K562 (cell line): ENCODE measurements at regions not wholly inside any gene's neighbourhood (a gene's known extent, or its start where the extent isn't known, plus 50 kb on each side); places are given as distances from the start of the nearest gene placed in this dataset.
A peak's percentile ranks its signal among the peaks of the same experiment; 100 is the strongest.

Experiments used
- ATAC-seq: fragments of 200-7000 bp; cut with Tn5 transposase; 3 replicates; pipeline ENCODE4 v1.9.1; 2020; ENCODE audit warnings: moderate library complexity
- BruUV-seq: library from RNA; stranded (reverse); fragments of 400-500 nt; replicated peaks from 2 replicates; lab custom pipeline; 2021; lab: Mats Ljungman, UMichigan
- CTCF ChIA-PET: fragments of 300-600 bp; formaldehyde crosslinking; extraction: SDS; loops from one replicate; lab custom pipeline; 2021; ENCODE audit warnings: low intra/inter-chr PET ratio; lab: Yijun Ruan, JAX
- POLR2A ChIA-PET: fragments of 300-600, 350-650 bp; sonication (Branson Sonifier 250); formaldehyde crosslinking; extraction: SDS; loops from one replicate; lab custom pipeline; 2021; ENCODE audit warnings: antibody characterized with exemption, inconsistent platforms; lab: Yijun Ruan, JAX
- DNase-seq, 4 experiments: peaks; one replicate each; pipeline versions ENCODE4 v3.0.0 to v3.0.0-alpha.2; 2011 to 2018; ENCODE audit warnings: low spot score in 3 of 4, mixed read lengths in 3 of 4; ENCODE audit errors: extremely low read depth in 1 of 4
- FAIRE-seq: peaks from 2 replicates; lab custom pipeline; 2011; peaks lifted over from hg19 to GRCh38; lab: Jason Lieb, UNC
- H2AFZ ChIP-seq: 2 replicates; pipeline ENCODE4 v1.6.0; 2011; ENCODE audit warnings: low read depth, low read length, control low read depth, inconsistent platforms
- H3K27ac ChIP-seq: fragments of 200-600 bp; 3 replicates; pipeline ENCODE4 v1.8.0; 2011; ENCODE audit warnings: low read depth, mild to moderate bottlenecking, control low read depth, inconsistent platforms, low read length, moderate library complexity, mixed read lengths; ENCODE audit errors: extremely low read depth
- H3K27me3 ChIP-seq, 2 experiments: fragments of 300-600 bp in 1 of 2; 2 replicates in 1 of 2; 3 replicates in 1 of 2; pipeline versions ENCODE4 v1.6.0 to v1.8.0; 2011; ENCODE audit warnings: inconsistent platforms in 2 of 2, low read length in 2 of 2, mild to moderate bottlenecking in 1 of 2, mixed read lengths in 1 of 2, moderate library complexity in 1 of 2; ENCODE audit not compliant: control insufficient read depth in 2 of 2, insufficient read depth in 2 of 2
- H3K36me3 ChIP-seq: fragments of 300-600 bp; 3 replicates; pipeline ENCODE4 v1.8.0; 2011; ENCODE audit warnings: mild to moderate bottlenecking, low read length, inconsistent platforms; ENCODE audit not compliant: control insufficient read depth, insufficient read depth
- H3K4me1 ChIP-seq, 2 experiments: fragments of 200-600 bp in 1 of 2; replicated peaks in 1 of 2; 2 replicates in 1 of 2; 3 replicates in 1 of 2; pipeline versions ENCODE4 v1.5.1 to v1.8.0; 2011; ENCODE audit warnings: inconsistent platforms in 2 of 2, low read length in 2 of 2, mild to moderate bottlenecking in 1 of 2, mixed read lengths in 1 of 2, moderate library complexity in 1 of 2; ENCODE audit not compliant: control insufficient read depth in 2 of 2, insufficient read depth in 2 of 2
- H3K4me2 ChIP-seq: 2 replicates; pipeline ENCODE4 v1.6.1; 2011; ENCODE audit warnings: low read length, control low read depth, inconsistent platforms, mixed read lengths; ENCODE audit not compliant: insufficient read depth
- H3K4me3 ChIP-seq: fragments of 200-600 bp; sonication (generic), shearing (Covaris generic); 2 replicates; pipeline ENCODE4 v1.5.1; 2016; ENCODE audit warnings: control low read depth, inconsistent platforms
- H3K79me2 ChIP-seq: fragments of 200-600 bp; 3 replicates; pipeline ENCODE4 v1.8.0; 2011; ENCODE audit warnings: low read length, inconsistent platforms; ENCODE audit not compliant: control insufficient read depth, insufficient read depth
- H3K9ac ChIP-seq, 2 experiments: 2 replicates each; pipeline versions ENCODE4 v1.6.0 to v1.6.1; 2011; ENCODE audit warnings: low read depth in 2 of 2, low read length in 2 of 2, control low read depth in 1 of 2, inconsistent platforms in 1 of 2, mild to moderate bottlenecking in 1 of 2, mixed read lengths in 1 of 2; ENCODE audit not compliant: insufficient read depth in 1 of 2
- H3K9me1 ChIP-seq: one replicate; pipeline ENCODE4 v1.6.0; 2011; ENCODE audit warnings: inconsistent platforms, mild to moderate bottlenecking, low read length, moderate library complexity; ENCODE audit not compliant: control insufficient read depth, insufficient read depth
- H3K9me3 ChIP-seq: replicated peaks from 2 replicates; pipeline ENCODE4 v1.5.1; 2011; ENCODE audit warnings: low read depth, low read length, inconsistent platforms; ENCODE audit not compliant: control insufficient read depth, insufficient read depth
- H4K20me1 ChIP-seq: replicated peaks from 2 replicates; pipeline ENCODE4 v1.6.1; 2011; ENCODE audit warnings: low read length, inconsistent platforms, mixed read lengths; ENCODE audit not compliant: control insufficient read depth, insufficient read depth
- ARID2 ChIP-seq: fragments of 450-650 bp; IDR thresholded peaks from 2 replicates; pipeline ENCODE4 v1.6.1; 2017; ENCODE audit warnings: antibody characterized with exemption, mild to moderate bottlenecking
- CXXC5 ChIP-seq: fragments of 250-450 bp; sonication (Bioruptor Pico); IDR thresholded peaks from 2 replicates; pipeline ENCODE4 v1.8.0; 2022; ENCODE audit warnings: inconsistent platforms, mild to moderate bottlenecking, moderate library complexity
- L3MBTL2 ChIP-seq: fragments of 450-650 bp; IDR thresholded peaks from 2 replicates; pipeline ENCODE4 v1.6.1; 2016; ENCODE audit warnings: mild to moderate bottlenecking, moderate library complexity
- WGBS: fragments of 100-300 bp; shearing (Covaris generic); methylation state at CpG from one replicate; pipeline ENCODE4 v1.1.6; 2016; ENCODE audit warnings: low coverage, mixed read lengths; ENCODE audit not compliant: insufficient coverage; ENCODE audit errors: missing lambda C conversion rate; 5-methylcytosine and 5-hydroxymethylcytosine counted together
- in situ Hi-C: fragments of 300-500 bp; cut with MboI; formaldehyde crosslinking; loops from 4 replicates; pipeline ENCODE4 v1.15.0; 2018; ENCODE audit warnings: inconsistent platforms, mixed read lengths
- intact Hi-C: fragments of 100-400 bp; cut with micrococcal nuclease; formaldehyde crosslinking; loops from 2 replicates; pipeline ENCODE4 v1.14.2; 2022
- TF ChIP-seq, protein P1 (sequence below): fragments of 450-650 bp; IDR thresholded peaks from 2 replicates; pipeline ENCODE4 v1.6.1; 2017; ENCODE audit warnings: antibody characterized with exemption, mild to moderate bottlenecking
- TF ChIP-seq, protein P2 (sequence below): sonication (generic); IDR thresholded peaks from 2 replicates; pipeline ENCODE4 v1.6.1; 2016
- TF ChIP-seq, protein P3 (sequence below): fragments of 450-650 bp; IDR thresholded peaks from 2 replicates; pipeline ENCODE4 v1.6.1; 2016; ENCODE audit warnings: mild to moderate bottlenecking, moderate library complexity

DNA sequence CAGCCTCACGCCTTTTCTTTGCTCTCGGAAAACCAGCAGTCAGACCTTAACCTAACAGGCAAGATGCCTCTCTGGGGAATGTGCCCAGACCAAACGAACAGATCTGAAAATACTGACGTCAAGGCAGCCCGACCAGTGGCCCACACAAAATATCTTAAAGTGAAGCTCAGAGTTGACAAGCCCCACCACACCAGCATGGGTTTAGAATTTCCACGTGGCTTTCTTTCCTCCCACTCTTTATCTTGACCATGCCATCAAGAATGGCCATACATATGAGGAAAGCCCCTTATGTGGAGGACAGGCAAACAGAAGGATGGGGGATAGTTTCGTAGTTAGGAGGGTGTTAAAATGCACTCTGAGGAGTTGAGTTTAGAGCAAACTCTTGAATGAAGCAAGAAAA is 89.8 kb downstream of the MRPL32 start:
- Histone ChIP-seq H3K9me3 (no peaks in the 10 kb centered on the region), H3K27ac (no peak overlapping the region), H3K9me1 (no peaks in the 10 kb centered on the region), H3K27me3 (no peaks in the 10 kb centered on the region), H3K36me3 (no peaks in the 10 kb centered on the region), H3K79me2 (no peaks in the 10 kb centered on the region), H2AFZ (peak overlapping the region; percentile 56), H4K20me1 (no peaks in the 10 kb centered on the region), H3K4me1 (peaks cover 3 to 12% of the 10 kb centered on the region in 2 experiments; a peak in 3 of 5 replicates), H3K9ac (no peak overlapping the region), H3K4me2 (no peak overlapping the region), H3K4me3 (no peak overlapping the region)
- intact Hi-C loops, result no loop called here
- DNase-seq, result no peak
- peak; percentile 41 for ATAC-seq
- CTCF ChIA-PET, result no interaction called here
- POLR2A ChIA-PET, result interaction anchor here (0.8 to 1.2 kb wide), 2 partner anchors 18 to 33 kb away, joined by 3 read pairs; no protein-coding TSS in a partner anchor
- FAIRE-seq, result no peak
- BruUV-seq, result no TSS peak
- in situ Hi-C loops, result no loop called here
- WGBS, result 28% methylated on average over 7 of the region's 7 CpGs
- TF ChIP-seq, protein P1, sequence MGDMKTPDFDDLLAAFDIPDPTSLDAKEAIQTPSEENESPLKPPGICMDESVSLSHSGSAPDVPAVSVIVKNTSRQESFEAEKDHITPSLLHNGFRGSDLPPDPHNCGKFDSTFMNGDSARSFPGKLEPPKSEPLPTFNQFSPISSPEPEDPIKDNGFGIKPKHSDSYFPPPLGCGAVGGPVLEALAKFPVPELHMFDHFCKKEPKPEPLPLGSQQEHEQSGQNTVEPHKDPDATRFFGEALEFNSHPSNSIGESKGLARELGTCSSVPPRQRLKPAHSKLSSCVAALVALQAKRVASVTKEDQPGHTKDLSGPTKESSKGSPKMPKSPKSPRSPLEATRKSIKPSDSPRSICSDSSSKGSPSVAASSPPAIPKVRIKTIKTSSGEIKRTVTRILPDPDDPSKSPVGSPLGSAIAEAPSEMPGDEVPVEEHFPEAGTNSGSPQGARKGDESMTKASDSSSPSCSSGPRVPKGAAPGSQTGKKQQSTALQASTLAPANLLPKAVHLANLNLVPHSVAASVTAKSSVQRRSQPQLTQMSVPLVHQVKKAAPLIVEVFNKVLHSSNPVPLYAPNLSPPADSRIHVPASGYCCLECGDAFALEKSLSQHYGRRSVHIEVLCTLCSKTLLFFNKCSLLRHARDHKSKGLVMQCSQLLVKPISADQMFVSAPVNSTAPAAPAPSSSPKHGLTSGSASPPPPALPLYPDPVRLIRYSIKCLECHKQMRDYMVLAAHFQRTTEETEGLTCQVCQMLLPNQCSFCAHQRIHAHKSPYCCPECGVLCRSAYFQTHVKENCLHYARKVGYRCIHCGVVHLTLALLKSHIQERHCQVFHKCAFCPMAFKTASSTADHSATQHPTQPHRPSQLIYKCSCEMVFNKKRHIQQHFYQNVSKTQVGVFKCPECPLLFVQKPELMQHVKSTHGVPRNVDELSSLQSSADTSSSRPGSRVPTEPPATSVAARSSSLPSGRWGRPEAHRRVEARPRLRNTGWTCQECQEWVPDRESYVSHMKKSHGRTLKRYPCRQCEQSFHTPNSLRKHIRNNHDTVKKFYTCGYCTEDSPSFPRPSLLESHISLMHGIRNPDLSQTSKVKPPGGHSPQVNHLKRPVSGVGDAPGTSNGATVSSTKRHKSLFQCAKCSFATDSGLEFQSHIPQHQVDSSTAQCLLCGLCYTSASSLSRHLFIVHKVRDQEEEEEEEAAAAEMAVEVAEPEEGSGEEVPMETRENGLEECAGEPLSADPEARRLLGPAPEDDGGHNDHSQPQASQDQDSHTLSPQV, result peak; percentile 69
- TF ChIP-seq, protein P2, sequence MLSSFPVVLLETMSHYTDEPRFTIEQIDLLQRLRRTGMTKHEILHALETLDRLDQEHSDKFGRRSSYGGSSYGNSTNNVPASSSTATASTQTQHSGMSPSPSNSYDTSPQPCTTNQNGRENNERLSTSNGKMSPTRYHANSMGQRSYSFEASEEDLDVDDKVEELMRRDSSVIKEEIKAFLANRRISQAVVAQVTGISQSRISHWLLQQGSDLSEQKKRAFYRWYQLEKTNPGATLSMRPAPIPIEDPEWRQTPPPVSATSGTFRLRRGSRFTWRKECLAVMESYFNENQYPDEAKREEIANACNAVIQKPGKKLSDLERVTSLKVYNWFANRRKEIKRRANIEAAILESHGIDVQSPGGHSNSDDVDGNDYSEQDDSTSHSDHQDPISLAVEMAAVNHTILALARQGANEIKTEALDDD, result no peak
- TF ChIP-seq CXXC5 (CRISPR knock-in tag) (0 out of 2 replicates have a peak, but pooled peaks have one; percentile 7), L3MBTL2 (peak; percentile 56), ARID2 (no peak)
- TF ChIP-seq, protein P3, sequence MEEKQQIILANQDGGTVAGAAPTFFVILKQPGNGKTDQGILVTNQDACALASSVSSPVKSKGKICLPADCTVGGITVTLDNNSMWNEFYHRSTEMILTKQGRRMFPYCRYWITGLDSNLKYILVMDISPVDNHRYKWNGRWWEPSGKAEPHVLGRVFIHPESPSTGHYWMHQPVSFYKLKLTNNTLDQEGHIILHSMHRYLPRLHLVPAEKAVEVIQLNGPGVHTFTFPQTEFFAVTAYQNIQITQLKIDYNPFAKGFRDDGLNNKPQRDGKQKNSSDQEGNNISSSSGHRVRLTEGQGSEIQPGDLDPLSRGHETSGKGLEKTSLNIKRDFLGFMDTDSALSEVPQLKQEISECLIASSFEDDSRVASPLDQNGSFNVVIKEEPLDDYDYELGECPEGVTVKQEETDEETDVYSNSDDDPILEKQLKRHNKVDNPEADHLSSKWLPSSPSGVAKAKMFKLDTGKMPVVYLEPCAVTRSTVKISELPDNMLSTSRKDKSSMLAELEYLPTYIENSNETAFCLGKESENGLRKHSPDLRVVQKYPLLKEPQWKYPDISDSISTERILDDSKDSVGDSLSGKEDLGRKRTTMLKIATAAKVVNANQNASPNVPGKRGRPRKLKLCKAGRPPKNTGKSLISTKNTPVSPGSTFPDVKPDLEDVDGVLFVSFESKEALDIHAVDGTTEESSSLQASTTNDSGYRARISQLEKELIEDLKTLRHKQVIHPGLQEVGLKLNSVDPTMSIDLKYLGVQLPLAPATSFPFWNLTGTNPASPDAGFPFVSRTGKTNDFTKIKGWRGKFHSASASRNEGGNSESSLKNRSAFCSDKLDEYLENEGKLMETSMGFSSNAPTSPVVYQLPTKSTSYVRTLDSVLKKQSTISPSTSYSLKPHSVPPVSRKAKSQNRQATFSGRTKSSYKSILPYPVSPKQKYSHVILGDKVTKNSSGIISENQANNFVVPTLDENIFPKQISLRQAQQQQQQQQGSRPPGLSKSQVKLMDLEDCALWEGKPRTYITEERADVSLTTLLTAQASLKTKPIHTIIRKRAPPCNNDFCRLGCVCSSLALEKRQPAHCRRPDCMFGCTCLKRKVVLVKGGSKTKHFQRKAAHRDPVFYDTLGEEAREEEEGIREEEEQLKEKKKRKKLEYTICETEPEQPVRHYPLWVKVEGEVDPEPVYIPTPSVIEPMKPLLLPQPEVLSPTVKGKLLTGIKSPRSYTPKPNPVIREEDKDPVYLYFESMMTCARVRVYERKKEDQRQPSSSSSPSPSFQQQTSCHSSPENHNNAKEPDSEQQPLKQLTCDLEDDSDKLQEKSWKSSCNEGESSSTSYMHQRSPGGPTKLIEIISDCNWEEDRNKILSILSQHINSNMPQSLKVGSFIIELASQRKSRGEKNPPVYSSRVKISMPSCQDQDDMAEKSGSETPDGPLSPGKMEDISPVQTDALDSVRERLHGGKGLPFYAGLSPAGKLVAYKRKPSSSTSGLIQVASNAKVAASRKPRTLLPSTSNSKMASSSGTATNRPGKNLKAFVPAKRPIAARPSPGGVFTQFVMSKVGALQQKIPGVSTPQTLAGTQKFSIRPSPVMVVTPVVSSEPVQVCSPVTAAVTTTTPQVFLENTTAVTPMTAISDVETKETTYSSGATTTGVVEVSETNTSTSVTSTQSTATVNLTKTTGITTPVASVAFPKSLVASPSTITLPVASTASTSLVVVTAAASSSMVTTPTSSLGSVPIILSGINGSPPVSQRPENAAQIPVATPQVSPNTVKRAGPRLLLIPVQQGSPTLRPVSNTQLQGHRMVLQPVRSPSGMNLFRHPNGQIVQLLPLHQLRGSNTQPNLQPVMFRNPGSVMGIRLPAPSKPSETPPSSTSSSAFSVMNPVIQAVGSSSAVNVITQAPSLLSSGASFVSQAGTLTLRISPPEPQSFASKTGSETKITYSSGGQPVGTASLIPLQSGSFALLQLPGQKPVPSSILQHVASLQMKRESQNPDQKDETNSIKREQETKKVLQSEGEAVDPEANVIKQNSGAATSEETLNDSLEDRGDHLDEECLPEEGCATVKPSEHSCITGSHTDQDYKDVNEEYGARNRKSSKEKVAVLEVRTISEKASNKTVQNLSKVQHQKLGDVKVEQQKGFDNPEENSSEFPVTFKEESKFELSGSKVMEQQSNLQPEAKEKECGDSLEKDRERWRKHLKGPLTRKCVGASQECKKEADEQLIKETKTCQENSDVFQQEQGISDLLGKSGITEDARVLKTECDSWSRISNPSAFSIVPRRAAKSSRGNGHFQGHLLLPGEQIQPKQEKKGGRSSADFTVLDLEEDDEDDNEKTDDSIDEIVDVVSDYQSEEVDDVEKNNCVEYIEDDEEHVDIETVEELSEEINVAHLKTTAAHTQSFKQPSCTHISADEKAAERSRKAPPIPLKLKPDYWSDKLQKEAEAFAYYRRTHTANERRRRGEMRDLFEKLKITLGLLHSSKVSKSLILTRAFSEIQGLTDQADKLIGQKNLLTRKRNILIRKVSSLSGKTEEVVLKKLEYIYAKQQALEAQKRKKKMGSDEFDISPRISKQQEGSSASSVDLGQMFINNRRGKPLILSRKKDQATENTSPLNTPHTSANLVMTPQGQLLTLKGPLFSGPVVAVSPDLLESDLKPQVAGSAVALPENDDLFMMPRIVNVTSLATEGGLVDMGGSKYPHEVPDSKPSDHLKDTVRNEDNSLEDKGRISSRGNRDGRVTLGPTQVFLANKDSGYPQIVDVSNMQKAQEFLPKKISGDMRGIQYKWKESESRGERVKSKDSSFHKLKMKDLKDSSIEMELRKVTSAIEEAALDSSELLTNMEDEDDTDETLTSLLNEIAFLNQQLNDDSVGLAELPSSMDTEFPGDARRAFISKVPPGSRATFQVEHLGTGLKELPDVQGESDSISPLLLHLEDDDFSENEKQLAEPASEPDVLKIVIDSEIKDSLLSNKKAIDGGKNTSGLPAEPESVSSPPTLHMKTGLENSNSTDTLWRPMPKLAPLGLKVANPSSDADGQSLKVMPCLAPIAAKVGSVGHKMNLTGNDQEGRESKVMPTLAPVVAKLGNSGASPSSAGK, result peak; percentile 63
